Neural progenitor cell (in vitro differentiated cells): ENCODE measurements at regions not wholly inside any gene's neighbourhood (a gene's known extent, or its start where the extent isn't known, plus 50 kb on each side); places are given as distances from the start of the nearest gene placed in this dataset.
A peak's percentile ranks its signal among the peaks of the same experiment; 100 is the strongest.

ENCODE experiments used
- CTCF ChIP-seq: fragments of 200-600 bp; sonication (generic); IDR thresholded peaks from 2 replicates; pipeline ENCODE4 v1.5.1; 2017; ENCODE audit warnings: antibody characterized with exemption, mild to moderate bottlenecking
- EZH2 ChIP-seq: fragments of 200-600 bp; sonication (generic); IDR thresholded peaks from 2 replicates; pipeline ENCODE4 v1.6.1; 2017; ENCODE audit warnings: antibody characterized with exemption, mild to moderate bottlenecking, moderate library complexity

- TF ChIP-seq CTCF, result peak; percentile 53
- no peak for TF ChIP-seq EZH2
Observed at GRCh38 chr4:111847296-111848008, 297.8 kb upstream of the FAM241A start.
